ENCODE measurements at regions not wholly inside any gene's neighbourhood (a gene's known extent, or its start where the extent isn't known, plus 50 kb on each side); places are given as distances from the start of the nearest gene placed in this dataset.
A peak's percentile ranks its signal among the peaks of the same experiment; 100 is the strongest.

- no peak for ATAC-seq (ENCODE audit: insufficient read depth, low FRiP score)
- Histone ChIP-seq H3K9ac (ENCODE audit: insufficient read depth in 1 of 2, low read length in 2 of 2) (no peak overlapping the region), H3K9me3 (ENCODE audit: control insufficient read depth in 4 of 4, insufficient read depth in 3 of 4, low read length in 3 of 4) (no peaks in the 10 kb centered on the region), H3K27me3 (ENCODE audit: control insufficient read depth in 3 of 3, insufficient read depth in 3 of 3, low read length in 2 of 3) (no peaks in the 10 kb centered on the region), H3K27ac (ENCODE audit: low read depth in 1 of 2, low read length in 1 of 2) (no peak overlapping the region), H3K4me1 (ENCODE audit: control insufficient read depth in 5 of 5, insufficient read depth in 5 of 5, low read length in 5 of 5) (peaks cover 0 to 12% (median 0%) of the 10 kb centered on the region in 5 donors), H3K4me3 (no peak overlapping the region), H3K36me3 (ENCODE audit: control insufficient read depth in 4 of 4, insufficient read depth in 4 of 4, low read length in 4 of 4) (no peaks in the 10 kb centered on the region)
- no peak for DNase-seq
- no peak for TF ChIP-seq CTCF (IDR thresholded peaks at IDR 0.05; ENCODE audit: control extremely low read depth, extremely low read depth)
- WGBS, 2 donors: 95 to 99% methylated on average over 9 of the region's 9 CpGs
Measured at GRCh38 chr7:131232768-131233167, 94.9 kb upstream of the MKLN1 start.

GRCh38 chr7:131233193-131233592, 94.5 kb upstream of the MKLN1 start:
- Histone ChIP-seq H3K4me3 (no peak overlapping the region), H3K9ac (ENCODE audit: insufficient read depth in 1 of 2, low read length in 2 of 2) (no peak overlapping the region), H3K36me3 (ENCODE audit: control insufficient read depth in 4 of 4, insufficient read depth in 4 of 4, low read length in 4 of 4) (no peaks in the 10 kb centered on the region), H3K27me3 (ENCODE audit: control insufficient read depth in 3 of 3, insufficient read depth in 3 of 3, low read length in 2 of 3) (no peaks in the 10 kb centered on the region), H3K9me3 (ENCODE audit: control insufficient read depth in 4 of 4, insufficient read depth in 3 of 4, low read length in 3 of 4) (no peaks in the 10 kb centered on the region), H3K27ac (ENCODE audit: low read depth in 1 of 2, low read length in 1 of 2) (no peak overlapping the region), H3K4me1 (ENCODE audit: control insufficient read depth in 5 of 5, insufficient read depth in 5 of 5, low read length in 5 of 5) (peaks cover 0 to 12% (median 0%) of the 10 kb centered on the region in 5 donors)
- no peak for TF ChIP-seq CTCF (IDR thresholded peaks at IDR 0.05; ENCODE audit: control extremely low read depth, extremely low read depth)
- no peak for ATAC-seq (ENCODE audit: insufficient read depth, low FRiP score)
- no peak for DNase-seq
- 97% methylated on average over 4 of the region's 4 CpGs for WGBS, 2 donors

- Histone ChIP-seq H3K4me1 (ENCODE audit: control insufficient read depth in 5 of 5, insufficient read depth in 5 of 5, low read length in 5 of 5) (peaks cover 0 to 12% (median 0%) of the 10 kb centered on the region in 5 donors), H3K36me3 (ENCODE audit: control insufficient read depth in 4 of 4, insufficient read depth in 4 of 4, low read length in 4 of 4) (no peaks in the 10 kb centered on the region), H3K27me3 (ENCODE audit: control insufficient read depth in 3 of 3, insufficient read depth in 3 of 3, low read length in 2 of 3) (no peaks in the 10 kb centered on the region), H3K27ac (ENCODE audit: low read depth in 1 of 2, low read length in 1 of 2) (peak overlapping the region; percentile 12 to 47), H3K4me3 (no peak overlapping the region), H3K9me3 (ENCODE audit: control insufficient read depth in 4 of 4, insufficient read depth in 3 of 4, low read length in 3 of 4) (no peaks in the 10 kb centered on the region), H3K9ac (ENCODE audit: insufficient read depth in 1 of 2, low read length in 2 of 2) (no peak overlapping the region)
- no peak for ATAC-seq (ENCODE audit: insufficient read depth, low FRiP score)
- no peak for TF ChIP-seq CTCF (IDR thresholded peaks at IDR 0.05; ENCODE audit: control extremely low read depth, extremely low read depth)
- 61 to 71% methylated on average over 8 of the region's 8 CpGs for WGBS, 2 donors
- DNase-seq: no peak
Measured at GRCh38 chr7:131234719-131235488, 92.8 kb upstream of the MKLN1 start.
